Nephron (organoid): ENCODE measurements at regions not wholly inside any gene's neighbourhood (a gene's known extent, or its start where the extent isn't known, plus 50 kb on each side); places are given as distances from the start of the nearest gene placed in this dataset.
"Not testable (repeated sequence)": the region's sequence is repeated elsewhere in the genome, so short reads cannot be mapped to it uniquely, and the experiment has no call there.

Source experiments
- H3K27ac Mint-ChIP-seq, 3 experiments: 2 replicates each; pipeline ENCODE4 v1.8.0; 2020; ENCODE audit warnings: mixed read lengths in 3 of 3, mild to moderate bottlenecking in 2 of 3, moderate library complexity in 1 of 3
- H3K27me3 Mint-ChIP-seq: 2 replicates; pipeline ENCODE4 v1.8.0; 2021; ENCODE audit warnings: low read depth, mild to moderate bottlenecking, moderate library complexity, mixed read lengths
- H3K36me3 Mint-ChIP-seq: 2 replicates; pipeline ENCODE4 v1.8.0; 2020; ENCODE audit warnings: low read depth, mixed read lengths
- H3K4me1 Mint-ChIP-seq: 2 replicates; pipeline ENCODE4 v1.8.0; 2020; ENCODE audit warnings: mixed read lengths
- H3K4me3 Mint-ChIP-seq, 3 experiments: 2 replicates each; pipeline ENCODE4 v1.8.0; 2020; ENCODE audit warnings: mild to moderate bottlenecking in 3 of 3, mixed read lengths in 3 of 3, moderate library complexity in 2 of 3
- H3K9me3 Mint-ChIP-seq: 2 replicates; pipeline ENCODE4 v1.8.0; 2020; ENCODE audit warnings: mixed read lengths
- CTCF ChIP-seq, 3 experiments: fragments of 200-600 bp; sonication (generic); IDR thresholded peaks; one replicate each; pipeline ENCODE4 v1.5.0; 2021; ENCODE audit warnings: antibody characterized with exemption in 3 of 3; ENCODE audit not compliant: unreplicated experiment in 3 of 3

GRCh38 chr3:69642606-69643005, 96.7 kb upstream of the MITF start:
- Mint-ChIP-seq H3K9me3 (peaks cover 18% of the 10 kb centered on the region), H3K27ac (no peak overlapping the region), H3K4me1 (peaks cover 4% of the 10 kb centered on the region), H3K27me3 (no peaks in the 10 kb centered on the region), H3K4me3 (no peak overlapping the region), H3K36me3 (no peaks in the 10 kb centered on the region)
- TF ChIP-seq CTCF (IDR thresholded peaks at IDR 0.05; ENCODE audit: unreplicated experiment in 3 of 3): no peak

GRCh38 chr3:69639851-69640250, 99.4 kb upstream of the MITF start:
- Mint-ChIP-seq H3K4me3 (no peak overlapping the region), H3K27ac (no peak overlapping the region), H3K4me1 (no peaks in the 10 kb centered on the region), H3K36me3 (no peaks in the 10 kb centered on the region), H3K27me3 (no peaks in the 10 kb centered on the region), H3K9me3 (peaks cover 23% of the 10 kb centered on the region)
- no peak for TF ChIP-seq CTCF (IDR thresholded peaks at IDR 0.05; ENCODE audit: unreplicated experiment in 3 of 3)

GRCh38 chr3:69628951-69629350, 110.3 kb upstream of the MITF start:
- H3K4me1 Mint-ChIP-seq: no peaks in the 10 kb centered on the region
- H3K36me3 Mint-ChIP-seq: no peaks in the 10 kb centered on the region
- no peaks in the 10 kb centered on the region for H3K27me3 Mint-ChIP-seq
- TF ChIP-seq CTCF (IDR thresholded peaks at IDR 0.05; ENCODE audit: unreplicated experiment in 3 of 3): no peak
- peaks cover 37% of the 10 kb centered on the region for H3K9me3 Mint-ChIP-seq
- H3K27ac Mint-ChIP-seq: no peak overlapping the region
- H3K4me3 Mint-ChIP-seq: no peak overlapping the region

- H3K36me3 Mint-ChIP-seq: no peaks in the 10 kb centered on the region
- H3K4me1 Mint-ChIP-seq: no peaks in the 10 kb centered on the region
Measured at GRCh38 chr3:69613286-69613685, 126.0 kb upstream of the MITF start.

GRCh38 chr3:69612791-69613190, 126.5 kb upstream of the MITF start:
- H3K4me1 Mint-ChIP-seq: no peaks in the 10 kb centered on the region
- no peak overlapping the region for H3K4me3 Mint-ChIP-seq
- peaks cover 7% of the 10 kb centered on the region for H3K27me3 Mint-ChIP-seq
- H3K36me3 Mint-ChIP-seq: no peaks in the 10 kb centered on the region
- no peak overlapping the region for H3K27ac Mint-ChIP-seq
- peaks cover 15% of the 10 kb centered on the region for H3K9me3 Mint-ChIP-seq
- no peak for TF ChIP-seq CTCF (IDR thresholded peaks at IDR 0.05; ENCODE audit: unreplicated experiment in 3 of 3)

More at GRCh38 chr3:69613286-69613685, 126.0 kb upstream of the MITF start:
- Mint-ChIP-seq H3K27me3 (peaks cover 7% of the 10 kb centered on the region), H3K4me3 (no peak overlapping the region), H3K9me3 (peaks cover 15% of the 10 kb centered on the region), H3K27ac (no peak overlapping the region)
- no peak for TF ChIP-seq CTCF (IDR thresholded peaks at IDR 0.05; ENCODE audit: unreplicated experiment in 3 of 3)

- not testable (repeated sequence) for H3K4me3 Mint-ChIP-seq, H3K36me3 Mint-ChIP-seq, H3K27me3 Mint-ChIP-seq, H3K4me1 Mint-ChIP-seq, H3K27ac Mint-ChIP-seq
- peaks cover 15% of the 10 kb centered on the region for H3K9me3 Mint-ChIP-seq
Measured at GRCh38 chr3:69609566-69609965, 129.7 kb upstream of the MITF start.
